Testis (tissue), 2 donors: ENCODE measurements at regions not wholly inside any gene's neighbourhood (a gene's known extent, or its start where the extent isn't known, plus 50 kb on each side); places are given as distances from the start of the nearest gene placed in this dataset.

ENCODE experiments used
- CTCF ChIP-seq, 3 experiments: fragments of 450-650 bp in 2 of 3; fragments of 200-600 bp in 1 of 3; sonication (generic) in 1 of 3; IDR thresholded peaks; one replicate each; pipeline ENCODE4 v1.5.1; 2016 to 2019; ENCODE audit warnings: antibody characterized with exemption in 3 of 3, mild to moderate bottlenecking in 2 of 3, moderate library complexity in 1 of 3
- POLR2A ChIP-seq: fragments of 450-650 bp; IDR thresholded peaks from one replicate; pipeline ENCODE4 v1.6.1; 2017; ENCODE audit warnings: antibody characterized with exemption, mild to moderate bottlenecking, moderate library complexity

- TF ChIP-seq CTCF (IDR thresholded peaks at IDR 0.05), result no peak
- no peak for TF ChIP-seq POLR2A
Observed at GRCh38 chr5:162786234-162786633, 651.2 kb upstream of the CCNG1 start.
